NCI-H1092 (cell line): ENCODE measurements at regions not wholly inside any gene's neighbourhood (a gene's known extent, or its start where the extent isn't known, plus 50 kb on each side); places are given as distances from the start of the nearest gene placed in this dataset.

ENCODE experiments used
- DNase-seq: peaks from one replicate; lab custom pipeline; 2025; lab: John Stamatoyannopoulos, UW

- DNase-seq, result no peak
Observed at GRCh38 chr13:106036870-106037269, 498.6 kb downstream of the EFNB2 start.

GRCh38 chr13:106034201-106034600, 501.3 kb downstream of the EFNB2 start:
- DNase-seq, result no peak

- no peak for DNase-seq
Observed at GRCh38 chr13:106033659-106034058, 501.8 kb downstream of the EFNB2 start.

- no peak for DNase-seq
Observed at GRCh38 chr13:106032441-106032840, 503.0 kb downstream of the EFNB2 start.

GRCh38 chr13:106029676-106030290, 505.7 kb downstream of the EFNB2 start:
- no peak for DNase-seq

- no peak for DNase-seq
Observed at GRCh38 chr13:106028911-106029310, 506.6 kb downstream of the EFNB2 start.

- no peak for DNase-seq
Observed at GRCh38 chr13:106011600-106011999, 523.9 kb downstream of the EFNB2 start.

GRCh38 chr13:106010836-106011235, 524.6 kb downstream of the EFNB2 start:
- DNase-seq, result no peak

- DNase-seq, result no peak
Observed at GRCh38 chr13:106008540-106008939, 526.9 kb downstream of the EFNB2 start.

- DNase-seq, result no peak
Observed at GRCh38 chr13:106007156-106007555, 528.3 kb downstream of the EFNB2 start.

- no peak for DNase-seq
Observed at GRCh38 chr13:106003651-106004050, 531.8 kb downstream of the EFNB2 start.

- DNase-seq, result no peak
Observed at GRCh38 chr13:106001443-106001842, 534.0 kb downstream of the EFNB2 start.

GRCh38 chr13:105997581-105998550, 537.6 kb downstream of the EFNB2 start:
- no peak for DNase-seq

GRCh38 chr13:105996391-105997025, 539.0 kb downstream of the EFNB2 start:
- no peak for DNase-seq

GRCh38 chr13:105994340-105994739, 541.1 kb downstream of the EFNB2 start:
- no peak for DNase-seq

- DNase-seq, result no peak
Observed at GRCh38 chr13:105991622-105992277, 543.7 kb downstream of the EFNB2 start.

GRCh38 chr13:105991131-105991530, 544.3 kb downstream of the EFNB2 start:
- DNase-seq, result no peak

GRCh38 chr13:105990256-105990958, 545.1 kb downstream of the EFNB2 start:
- DNase-seq, result no peak

GRCh38 chr13:105984646-105985045, 550.8 kb downstream of the EFNB2 start:
- DNase-seq, result no peak

GRCh38 chr13:105984236-105984635, 551.2 kb downstream of the EFNB2 start:
- DNase-seq, result no peak

GRCh38 chr13:105982219-105982930, 553.1 kb downstream of the EFNB2 start:
- DNase-seq, result no peak
